Spinal cord (tissue), 9 donors: ENCODE measurements at regions not wholly inside any gene's neighbourhood (a gene's known extent, or its start where the extent isn't known, plus 50 kb on each side); places are given as distances from the start of the nearest gene placed in this dataset.
A peak's percentile ranks its signal among the peaks of the same experiment; 100 is the strongest.

ENCODE experiments used
- DNase-seq, 6 donors: peaks; one replicate each; pipeline versions ENCODE4 v3.0.0 to v3.0.0-alpha.2; 2013 to 2015; ENCODE audit warnings: low spot score in 6 of 6, low read depth in 4 of 6
- H3K27ac ChIP-seq: one replicate; pipeline ENCODE4 v1.5.1; 2013; ENCODE audit warnings: low read depth, low read length, control low read depth
- H3K27me3 ChIP-seq: one replicate; pipeline ENCODE4 v1.6.1; 2013; ENCODE audit warnings: low read length; ENCODE audit not compliant: control insufficient read depth, insufficient read depth
- H3K36me3 ChIP-seq: one replicate; pipeline ENCODE4 v1.6.1; 2013; ENCODE audit warnings: low read length; ENCODE audit not compliant: control insufficient read depth, insufficient read depth
- H3K4me1 ChIP-seq: one replicate; pipeline ENCODE4 v1.6.1; 2013; ENCODE audit warnings: low read length; ENCODE audit not compliant: control insufficient read depth, insufficient read depth
- H3K4me3 ChIP-seq: one replicate; pipeline ENCODE4 v1.5.1; 2013; ENCODE audit warnings: low read depth, low read length, control low read depth
- H3K9me3 ChIP-seq: one replicate; pipeline ENCODE4 v1.6.1; 2013; ENCODE audit warnings: low read length; ENCODE audit not compliant: control insufficient read depth, insufficient read depth
- WGBS: methylation state at CpG from one replicate; pipeline ENCODE4 v1.1.5; 2013; ENCODE audit warnings: missing lambda C conversion rate; ENCODE audit not compliant: insufficient coverage; 5-methylcytosine and 5-hydroxymethylcytosine counted together
- donor health status: healthy.

DNA sequence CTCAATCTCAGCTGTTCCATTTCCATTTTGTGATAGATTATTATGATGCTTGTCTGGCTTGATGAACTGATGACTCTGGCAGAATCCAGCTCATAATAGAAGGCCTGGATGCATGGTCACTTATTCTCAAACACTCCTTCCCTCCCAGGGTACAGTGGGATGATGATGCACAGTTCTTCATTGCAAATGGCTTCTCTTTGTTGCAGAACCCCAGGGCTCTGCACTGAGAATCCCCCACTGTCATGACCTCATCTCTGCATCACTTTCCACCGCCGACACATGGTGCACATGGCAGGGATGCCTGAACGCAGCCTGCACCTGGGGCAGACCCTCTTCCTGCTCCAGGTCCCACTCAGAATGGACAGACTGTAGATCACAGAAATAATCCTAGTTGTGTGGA, 515.6 kb upstream of the NR2F2 start:
- no peaks in the 10 kb centered on the region for H3K27me3 ChIP-seq
- WGBS, result no CpG with 5 or more reads among the region's 3 CpGs
- H3K4me1 ChIP-seq, result no peaks in the 10 kb centered on the region

DNA sequence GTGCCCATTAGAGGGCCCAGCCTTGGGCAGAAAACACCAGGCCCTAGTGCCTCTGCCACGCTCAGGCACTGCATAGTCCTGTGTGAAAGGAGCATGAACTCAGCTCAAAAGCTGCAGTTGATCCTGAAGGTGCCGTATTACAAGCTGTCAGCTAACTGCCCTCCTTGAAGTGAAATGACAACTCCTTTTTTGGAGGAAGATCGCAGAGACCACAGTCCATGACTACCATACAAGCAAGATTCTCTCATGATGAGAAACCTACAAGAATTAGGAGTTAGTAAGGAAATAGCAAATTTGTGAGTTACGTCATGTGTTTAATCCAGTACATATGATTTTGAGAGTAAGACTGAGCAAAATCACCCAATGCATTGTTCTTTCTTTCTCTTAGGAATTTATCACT, 513.9 kb upstream of the NR2F2 start:
- DNase-seq, result no peak
- Histone ChIP-seq H3K9me3 (no peaks in the 10 kb centered on the region), H3K4me3 (no peak overlapping the region), H3K27ac (no peak overlapping the region), H3K36me3 (no peaks in the 10 kb centered on the region), H3K4me1 (no peaks in the 10 kb centered on the region), H3K27me3 (no peaks in the 10 kb centered on the region)
- 100% methylated on average over 1 of the region's 4 CpGs for WGBS

More for the DNA sequence above, 515.6 kb upstream of the NR2F2 start:
- no peak for DNase-seq
- H3K4me3 ChIP-seq, result no peak overlapping the region
- H3K9me3 ChIP-seq, result no peaks in the 10 kb centered on the region
- no peaks in the 10 kb centered on the region for H3K36me3 ChIP-seq
- H3K27ac ChIP-seq, result no peak overlapping the region

DNA sequence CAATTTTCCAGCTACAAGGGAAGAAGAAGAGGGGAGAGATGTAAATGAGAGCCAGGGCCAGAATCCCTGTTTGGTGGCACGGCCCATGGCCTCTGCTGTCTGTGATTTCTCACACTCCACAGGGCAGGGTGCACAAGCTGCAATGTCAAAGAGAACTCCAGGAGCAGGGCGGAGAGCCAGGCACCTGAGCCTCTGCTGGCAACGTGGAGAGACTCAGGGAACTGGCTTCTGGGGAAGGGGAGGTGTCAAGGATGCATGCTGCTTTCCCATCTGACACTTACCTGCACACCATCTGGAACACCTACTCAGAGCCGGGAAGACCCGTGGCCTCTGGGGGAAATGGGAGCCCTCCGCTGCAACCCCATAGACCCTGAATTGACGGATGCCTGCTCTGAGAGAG, 507.5 kb upstream of the NR2F2 start:
- no peak for DNase-seq
- no peak overlapping the region for H3K4me3 ChIP-seq
- 79% methylated on average over 4 of the region's 7 CpGs for WGBS
- H3K27ac ChIP-seq, result no peak overlapping the region
- no peaks in the 10 kb centered on the region for H3K9me3 ChIP-seq
- H3K4me1 ChIP-seq, result no peaks in the 10 kb centered on the region
- no peaks in the 10 kb centered on the region for H3K27me3 ChIP-seq
- no peaks in the 10 kb centered on the region for H3K36me3 ChIP-seq

DNA sequence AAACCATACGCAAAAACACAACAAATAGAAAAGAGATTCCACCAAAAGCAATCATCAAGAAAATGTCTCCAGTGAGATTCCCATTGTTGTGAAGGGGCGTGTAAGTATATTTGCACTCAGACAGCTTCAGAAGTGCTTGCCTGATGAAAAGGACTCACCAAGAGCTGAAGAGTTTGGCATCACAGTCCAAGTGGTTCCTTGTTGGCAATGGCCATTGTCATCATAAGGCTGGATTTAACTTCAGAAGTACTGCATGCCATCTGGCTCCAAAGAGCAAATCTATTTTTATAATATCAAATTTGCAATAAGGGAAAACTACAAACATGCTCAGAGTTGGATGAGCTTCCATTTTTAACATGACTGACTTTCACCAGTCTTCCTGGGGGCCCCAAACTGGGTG, 505.3 kb upstream of the NR2F2 start:
- Histone ChIP-seq H3K27me3 (no peaks in the 10 kb centered on the region), H3K27ac (no peak overlapping the region), H3K4me3 (no peak overlapping the region), H3K4me1 (no peaks in the 10 kb centered on the region), H3K9me3 (no peaks in the 10 kb centered on the region), H3K36me3 (no peaks in the 10 kb centered on the region)
- WGBS, result 60% methylated on average over 1 of the region's 2 CpGs
- DNase-seq, result peak in 1 of 6 donors; percentile 76

GRCh38 chr15:95825671-95826411, 504.7 kb upstream of the NR2F2 start:
- H3K27me3 ChIP-seq, result no peaks in the 10 kb centered on the region
- no peak overlapping the region for H3K27ac ChIP-seq
- H3K36me3 ChIP-seq, result no peaks in the 10 kb centered on the region
- WGBS, result no CpG with 5 or more reads among the region's 8 CpGs
- H3K4me1 ChIP-seq, result no peaks in the 10 kb centered on the region
- no peaks in the 10 kb centered on the region for H3K9me3 ChIP-seq
- no peak overlapping the region for H3K4me3 ChIP-seq
- DNase-seq, result peak in 2 of 6 donors; percentile 6 to 35

- peak in 1 of 6 donors; percentile 50 for DNase-seq
- WGBS, result no CpG with 5 or more reads among the region's 8 CpGs
- no peaks in the 10 kb centered on the region for H3K4me1 ChIP-seq
Measured at GRCh38 chr15:95826412-95827195, 503.9 kb upstream of the NR2F2 start.

DNA sequence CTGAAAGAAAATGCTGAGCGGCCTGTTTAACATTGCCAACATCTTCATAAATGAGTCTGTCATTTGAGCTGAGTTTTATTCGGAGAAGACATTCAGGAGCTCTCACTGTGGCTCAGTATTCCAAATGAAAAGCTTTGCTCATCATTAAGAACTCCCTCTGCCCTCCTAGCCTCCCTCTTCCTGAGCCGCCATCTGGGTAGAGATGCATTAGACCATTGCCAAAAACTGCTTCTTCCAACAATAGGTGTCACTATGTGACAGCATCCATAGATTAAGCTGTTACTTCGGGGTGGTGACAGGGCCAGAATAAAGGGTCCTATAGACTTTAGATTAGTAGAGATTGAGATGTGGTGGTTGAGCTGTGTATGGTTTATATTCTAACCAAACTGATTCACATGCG, 501.4 kb upstream of the NR2F2 start:
- Histone ChIP-seq H3K4me1 (peaks cover 3% of the 10 kb centered on the region), H3K9me3 (no peaks in the 10 kb centered on the region), H3K27me3 (no peaks in the 10 kb centered on the region), H3K4me3 (no peak overlapping the region), H3K27ac (no peak overlapping the region), H3K36me3 (no peaks in the 10 kb centered on the region)
- WGBS, result 29% methylated on average over 1 of the region's 5 CpGs
- peak in 2 of 6 donors; percentile 16 to 31 for DNase-seq

More at GRCh38 chr15:95826412-95827195, 503.9 kb upstream of the NR2F2 start:
- Histone ChIP-seq H3K27me3 (no peaks in the 10 kb centered on the region), H3K27ac (no peak overlapping the region), H3K36me3 (no peaks in the 10 kb centered on the region), H3K4me3 (no peak overlapping the region), H3K9me3 (no peaks in the 10 kb centered on the region)

DNA sequence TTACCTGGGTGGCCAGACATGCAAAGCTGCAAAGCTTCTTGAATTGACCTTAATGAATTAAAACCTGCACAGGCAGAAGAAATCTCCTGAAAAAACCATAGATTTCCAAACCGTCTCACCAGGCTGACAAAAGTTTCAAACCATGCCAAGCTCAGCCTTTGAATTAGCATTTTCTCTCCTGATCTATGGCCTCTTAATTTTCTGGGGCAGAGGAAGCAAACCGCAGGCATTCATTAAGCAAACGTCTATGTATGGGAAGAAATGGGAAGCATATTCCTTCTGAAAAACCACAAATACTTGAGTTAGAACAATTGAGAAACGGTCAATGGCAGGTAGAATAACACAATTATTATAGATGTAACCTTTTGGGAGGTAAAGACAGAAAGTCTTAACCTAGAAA, 500.2 kb upstream of the NR2F2 start:
- H3K4me3 ChIP-seq, result no peak overlapping the region
- no peak overlapping the region for H3K27ac ChIP-seq
- H3K27me3 ChIP-seq, result no peaks in the 10 kb centered on the region
- H3K36me3 ChIP-seq, result no peaks in the 10 kb centered on the region
- 40% methylated on average over 1 of the region's 4 CpGs for WGBS
- peaks cover 3% of the 10 kb centered on the region for H3K4me1 ChIP-seq
- no peaks in the 10 kb centered on the region for H3K9me3 ChIP-seq
- no peak for DNase-seq

DNA sequence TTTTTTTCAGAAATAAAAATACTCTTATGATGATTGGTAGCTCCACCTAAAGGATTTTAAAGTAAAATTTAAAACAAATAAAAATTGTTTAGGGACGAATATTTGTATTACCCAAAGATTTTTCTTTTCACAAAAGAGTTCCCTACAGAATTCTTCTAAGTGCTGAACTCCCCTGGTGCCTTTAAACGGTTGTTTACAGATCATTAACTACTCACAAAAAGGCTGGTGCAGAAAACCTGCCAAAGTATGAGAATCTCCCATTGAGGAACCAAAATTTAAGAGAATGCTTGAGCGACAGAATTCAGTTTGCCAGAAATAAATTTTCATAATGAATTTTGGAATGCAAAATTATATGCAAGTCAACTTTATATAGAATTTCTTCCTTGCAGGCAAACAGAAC, 497.8 kb upstream of the NR2F2 start:
- peak in 2 of 6 donors; percentile 49 to 67 for DNase-seq
- Histone ChIP-seq H3K4me3 (no peak overlapping the region), H3K27ac (no peak overlapping the region), H3K9me3 (no peaks in the 10 kb centered on the region), H3K27me3 (no peaks in the 10 kb centered on the region), H3K4me1 (peaks cover 3% of the 10 kb centered on the region), H3K36me3 (no peaks in the 10 kb centered on the region)
- WGBS, result no CpG with 5 or more reads among the region's 3 CpGs
